GM19351 (cell line): ENCODE measurements at regions not wholly inside any gene's neighbourhood (a gene's known extent, or its start where the extent isn't known, plus 50 kb on each side); places are given as distances from the start of the nearest gene placed in this dataset.
"Not testable (repeated sequence)": the region's sequence is repeated elsewhere in the genome, so short reads cannot be mapped to it uniquely, and the experiment has no call there.

Experiments
- ATAC-seq: cut with Tn5 transposase; IDR thresholded peaks from one replicate; pipeline ENCODE4 v1.9.1; 2021; ENCODE audit warnings: mild to moderate bottlenecking, moderate library complexity; ENCODE audit not compliant: unreplicated experiment

GRCh38 chr13:28607187-28607955, 51.6 kb upstream of the POMP start:
- no peak for ATAC-seq

DNA sequence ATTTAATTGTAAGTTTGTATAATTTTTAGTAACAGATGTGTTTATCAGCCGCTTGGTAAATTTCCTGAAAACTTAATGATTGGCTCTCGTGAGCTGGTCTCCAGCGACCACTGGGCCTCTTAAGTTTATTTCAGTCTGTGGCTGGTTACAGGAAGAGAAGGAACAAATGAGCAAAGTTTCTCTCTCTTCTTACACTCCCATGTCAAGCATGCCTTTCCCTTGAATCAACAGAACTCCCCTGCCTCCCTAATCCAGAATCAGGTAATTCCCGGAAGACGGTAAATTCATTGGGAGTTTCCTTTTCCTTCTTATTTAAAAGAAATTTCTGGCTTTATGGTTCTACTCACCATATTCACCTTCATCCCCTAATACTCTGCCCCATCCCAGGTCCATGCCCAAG, 52.5 kb upstream of the POMP start:
- no peak for ATAC-seq

DNA sequence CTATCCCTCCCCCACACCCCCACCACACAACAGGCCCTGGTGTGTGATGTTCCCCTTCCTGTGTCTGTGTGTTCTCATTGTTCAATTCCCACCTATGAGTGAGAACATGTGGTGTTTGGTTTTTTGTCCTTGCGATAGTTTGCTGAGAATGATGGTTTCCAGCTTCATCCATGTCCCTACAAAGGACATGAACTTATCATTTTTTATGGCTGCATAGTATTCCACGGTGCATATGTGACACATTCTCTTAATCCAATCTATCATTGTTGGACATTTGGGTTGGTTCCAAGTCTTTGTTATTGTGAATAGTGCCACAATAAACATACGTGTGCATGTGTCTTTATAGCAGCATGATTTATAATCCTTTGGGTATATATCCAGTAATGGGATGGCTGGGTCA, 53.8 kb upstream of the POMP start:
- ATAC-seq, result not testable (repeated sequence)

DNA sequence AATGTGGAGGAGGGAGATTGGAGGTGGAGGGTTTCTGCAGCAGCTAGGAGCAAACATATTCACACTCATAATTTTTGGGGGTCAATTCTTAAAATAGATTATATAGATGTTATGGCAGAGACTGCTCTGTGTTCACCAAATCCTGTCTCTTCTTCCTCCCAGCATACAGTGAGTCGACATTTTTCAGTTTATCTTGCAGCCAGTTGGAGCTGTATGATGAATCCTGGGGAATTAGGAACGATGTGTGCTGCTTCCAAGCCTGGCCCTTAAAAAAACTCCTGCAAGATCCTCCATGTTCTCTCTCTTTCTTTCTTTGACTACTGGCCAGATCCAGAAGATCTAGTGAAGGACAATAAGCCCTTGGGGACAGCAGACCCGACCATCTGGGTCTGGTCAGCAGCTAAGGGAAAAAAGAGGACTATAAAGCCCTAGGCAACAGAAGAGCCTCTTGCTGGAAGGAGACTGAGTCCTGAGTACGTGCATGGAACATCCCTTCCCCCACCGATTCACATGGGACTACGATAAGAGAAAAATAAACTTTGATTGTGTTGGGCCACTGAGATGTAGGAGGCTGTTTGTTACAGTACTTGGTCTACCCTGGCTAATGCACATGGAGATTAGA, 55.8 kb upstream of the POMP start:
- ATAC-seq, result no peak

DNA sequence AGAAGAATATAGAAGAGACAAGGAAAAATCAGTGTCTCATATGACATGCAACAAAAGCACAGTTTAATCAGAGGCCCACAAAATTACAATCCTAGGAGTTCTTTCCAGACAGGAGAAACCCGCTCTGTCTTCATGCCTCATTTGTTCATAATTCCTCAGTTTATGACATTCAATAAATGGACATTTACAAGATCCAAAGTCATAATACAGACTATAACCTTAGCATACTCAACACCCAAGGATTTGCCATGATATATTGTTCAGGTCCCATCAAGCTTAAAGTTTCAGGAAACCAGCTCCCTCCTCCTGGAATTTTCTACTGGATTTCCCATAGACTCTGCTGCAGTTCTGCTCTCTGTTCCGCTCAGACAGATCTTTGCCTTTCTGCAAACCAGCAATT, 56.4 kb upstream of the POMP start:
- no peak for ATAC-seq

DNA sequence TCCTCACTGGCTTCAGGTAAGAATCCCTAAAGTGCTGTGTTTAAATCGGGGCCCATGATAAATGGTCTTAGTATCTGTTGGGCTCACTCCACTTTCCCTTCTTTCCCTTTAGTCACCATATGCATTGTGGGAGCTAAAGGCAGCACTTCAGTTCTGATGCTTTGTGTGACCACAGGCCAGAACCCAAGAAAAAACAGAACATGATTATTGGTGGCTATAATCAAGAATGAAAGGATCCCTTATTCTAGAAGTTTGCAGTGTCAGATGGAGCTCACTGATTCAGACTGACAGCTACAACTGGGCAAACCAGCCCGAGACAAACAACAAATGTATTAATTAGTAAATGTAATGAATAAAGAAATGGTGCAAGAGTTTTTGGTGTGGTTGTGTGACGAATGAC, 57.3 kb upstream of the POMP start:
- ATAC-seq, result no peak

DNA sequence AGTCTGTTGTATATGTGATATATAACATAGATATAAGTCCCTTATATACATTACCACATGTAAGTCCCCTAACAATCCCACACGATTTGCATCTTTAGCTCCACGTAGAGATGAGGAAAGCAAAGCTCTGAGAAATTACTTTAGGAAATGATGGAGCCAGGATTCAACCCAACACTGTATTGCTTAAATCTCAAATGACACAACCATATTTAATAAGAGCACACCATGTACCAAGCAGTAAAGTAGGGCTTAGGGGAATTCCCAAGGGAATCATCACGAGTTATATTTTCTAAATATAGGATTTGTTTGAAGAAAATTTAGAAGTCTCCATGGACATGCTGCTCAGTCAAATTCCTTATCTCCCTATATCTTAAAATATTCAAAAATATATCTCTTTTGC, 61.3 kb upstream of the POMP start:
- ATAC-seq, result no peak

DNA sequence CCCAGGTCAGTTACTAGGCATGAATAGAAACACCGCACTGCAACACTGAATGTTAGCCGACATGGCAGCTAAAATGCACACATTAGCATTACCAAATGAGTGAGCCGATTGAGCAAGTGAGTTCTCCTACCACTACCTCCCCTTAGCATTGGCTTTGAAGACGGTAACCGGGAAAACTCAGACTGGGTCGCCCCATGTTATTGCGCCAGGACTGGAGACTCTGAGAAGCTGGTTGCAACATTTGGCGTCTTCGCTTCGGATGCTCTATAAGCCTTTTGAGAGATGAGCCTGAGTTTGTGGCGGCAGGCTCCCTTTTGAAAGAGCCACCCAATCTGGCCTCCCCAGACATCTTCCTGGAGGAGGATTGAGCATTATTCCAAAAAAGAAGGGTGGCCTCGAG, 68.5 kb upstream of the POMP start:
- no peak for ATAC-seq

DNA sequence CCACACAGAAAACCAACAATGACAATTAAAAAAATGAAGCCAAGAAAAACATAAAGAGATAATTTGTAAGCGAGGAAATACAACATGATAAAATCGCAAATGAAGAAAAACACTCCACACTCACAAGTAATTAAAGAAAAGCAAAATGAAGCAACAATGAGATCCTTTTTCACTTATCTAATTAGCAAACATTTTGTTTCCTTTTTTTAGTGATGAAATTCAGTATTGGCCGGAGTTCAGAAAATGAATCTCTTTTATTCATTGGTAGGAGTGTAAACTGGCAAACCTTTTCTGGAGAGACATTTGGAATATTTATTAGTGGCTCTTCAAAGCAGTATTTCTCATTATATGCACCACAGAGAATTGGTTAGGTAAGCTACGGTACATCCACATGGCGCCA, 70.6 kb upstream of the POMP start:
- no peak for ATAC-seq

GRCh38 chr13:28587174-28587540, 71.8 kb upstream of the POMP start:
- no peak for ATAC-seq

- no peak for ATAC-seq
Observed at GRCh38 chr13:28586439-28587173, 72.3 kb upstream of the POMP start.

- no peak for ATAC-seq
Observed at GRCh38 chr13:28585561-28585960, 73.4 kb upstream of the POMP start.

DNA sequence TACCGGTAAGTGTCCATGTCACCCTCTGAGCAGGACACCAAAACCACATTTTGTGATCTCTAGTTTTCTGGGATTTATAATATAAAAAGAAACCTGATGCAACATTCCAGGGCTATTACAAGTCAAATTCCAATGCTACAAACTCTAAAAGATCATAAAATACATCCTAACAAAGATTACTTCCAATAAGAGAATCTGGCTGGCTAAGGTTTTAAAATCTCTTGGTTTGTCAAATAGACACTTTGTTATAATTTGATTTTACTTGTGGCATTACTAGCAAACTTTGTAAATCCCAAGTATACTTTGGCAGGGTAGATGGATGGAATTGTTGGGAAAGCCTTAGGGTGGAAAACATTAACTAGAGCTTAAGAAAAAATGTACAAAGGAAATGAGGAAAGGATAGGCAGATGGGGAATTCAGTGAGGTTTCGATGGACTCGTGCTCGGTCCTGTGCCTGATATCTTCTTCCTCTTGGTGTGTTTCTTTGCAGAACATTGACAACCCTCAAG, 74.0 kb upstream of the POMP start:
- no peak for ATAC-seq

- ATAC-seq, result no peak
Observed at GRCh38 chr13:28583651-28584091, 75.3 kb upstream of the POMP start.

DNA sequence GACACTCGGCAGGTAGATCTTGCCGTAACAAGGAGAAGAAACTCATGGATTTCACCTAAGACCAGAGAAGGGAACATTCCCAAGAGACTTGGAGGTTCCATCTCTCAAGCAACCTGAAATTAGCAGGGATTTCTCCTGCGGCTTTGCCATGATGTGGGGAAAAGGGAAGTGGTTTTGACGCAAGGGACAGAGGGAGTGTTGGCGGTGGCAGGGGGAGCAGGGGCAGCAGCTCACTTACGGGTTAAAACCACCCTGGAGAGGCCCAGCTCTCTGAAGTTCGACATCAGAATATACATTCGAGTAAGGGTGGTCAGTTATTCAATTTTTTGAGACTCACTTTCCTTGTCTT, 76.1 kb upstream of the POMP start:
- no peak for ATAC-seq

DNA sequence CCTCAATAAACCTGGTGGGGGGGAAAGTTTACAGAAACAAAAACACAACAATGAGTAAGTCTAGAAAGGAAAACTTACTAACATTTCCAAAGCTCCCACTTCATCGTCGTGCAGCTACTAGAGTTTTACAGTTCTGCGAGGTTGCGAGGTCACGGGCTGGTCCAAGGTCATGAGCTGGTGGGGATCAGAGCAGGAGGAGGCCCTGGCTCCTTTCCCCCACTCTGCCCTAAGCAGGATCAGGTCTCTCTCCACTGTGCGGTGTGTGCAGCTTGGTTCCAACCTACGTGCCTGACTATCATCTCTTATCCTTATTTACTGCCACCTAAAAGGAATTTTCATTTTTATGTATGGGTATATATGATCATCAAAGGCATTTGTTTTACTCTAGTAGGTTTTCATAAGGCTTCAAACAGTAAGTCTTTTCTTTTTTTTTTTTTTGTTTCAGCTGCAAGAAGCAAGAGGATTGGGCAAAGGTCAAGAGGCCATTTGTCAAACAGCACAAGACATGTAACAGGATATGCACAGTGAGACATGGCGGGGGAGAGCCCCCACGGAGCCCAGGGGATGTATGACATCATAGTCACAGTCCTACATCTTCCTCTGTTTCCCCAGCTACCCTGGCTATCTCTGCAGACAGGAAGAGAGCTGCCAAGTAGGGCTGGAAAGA, 76.6 kb upstream of the POMP start:
- no peak for ATAC-seq

DNA sequence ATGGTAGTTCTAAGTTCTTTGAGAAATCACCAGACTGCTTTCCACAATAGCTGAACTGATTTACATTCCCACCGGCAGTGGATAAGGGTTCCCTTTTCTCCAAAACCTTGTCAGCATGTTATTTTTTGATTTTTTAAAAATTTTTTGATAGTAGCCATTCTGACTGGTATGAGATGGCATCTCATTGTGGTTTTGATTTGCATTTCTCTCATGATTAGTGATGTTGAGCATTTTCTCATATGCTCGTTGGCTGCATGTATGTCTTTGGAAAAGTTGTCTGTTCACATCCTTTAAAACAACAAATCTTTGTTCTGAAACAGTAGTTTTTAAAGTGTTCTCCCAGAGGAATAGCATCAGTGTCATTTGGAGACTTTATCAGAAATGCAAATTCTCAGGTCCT, 77.5 kb upstream of the POMP start:
- ATAC-seq, result no peak

- no peak for ATAC-seq
Observed at GRCh38 chr13:28579736-28580135, 79.2 kb upstream of the POMP start.

GRCh38 chr13:28579322-28579721, 79.6 kb upstream of the POMP start:
- no peak for ATAC-seq

DNA sequence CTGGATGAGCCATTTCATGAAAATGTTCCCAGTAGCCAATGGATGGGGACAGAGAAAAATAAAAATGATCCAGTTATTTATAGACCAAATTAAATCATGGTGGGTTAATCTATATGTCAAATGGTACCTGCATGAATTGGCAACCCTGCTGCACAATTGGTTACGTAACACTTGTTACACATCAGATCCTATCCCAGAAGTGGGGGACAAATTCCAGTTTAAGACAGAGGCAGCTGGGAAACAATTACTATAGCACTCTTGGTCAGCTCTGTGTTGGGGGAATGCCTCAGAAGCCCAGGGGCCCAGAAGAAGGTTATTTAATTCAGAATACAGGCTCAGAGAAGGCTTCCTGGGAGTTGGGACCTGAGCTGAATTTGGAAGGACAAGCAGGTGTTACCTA, 81.1 kb upstream of the FLT1 start:
- ATAC-seq, result no peak

GRCh38 chr13:28575200-28575599, 80.3 kb upstream of the FLT1 start:
- ATAC-seq, result no peak
